Left lung (tissue), 4 donors: ENCODE measurements at regions not wholly inside any gene's neighbourhood (a gene's known extent, or its start where the extent isn't known, plus 50 kb on each side); places are given as distances from the start of the nearest gene placed in this dataset.

Experiments used
- ATAC-seq: fragments of 200-7000 bp; cut with Tn5 transposase; one replicate; pipeline ENCODE4 v1.9.1; 2020; ENCODE audit warnings: moderate library complexity
- DNase-seq, 4 donors: peaks; one replicate each; pipeline ENCODE4 v3.0.0-alpha.2; 2013 to 2020
- H3K27ac ChIP-seq, 2 donors: fragments of 200-600 bp; sonication (generic) in 1 of 2; one replicate each; pipeline versions ENCODE4 v1.5.0 to v1.8.0; 2020 to 2021
- H3K27me3 ChIP-seq, 2 donors: fragments of 200-600 bp; sonication (generic) in 1 of 2; one replicate each; pipeline versions ENCODE4 v1.5.0 to v1.8.0; 2020 to 2021
- H3K36me3 ChIP-seq, 2 donors: fragments of 200-600 bp; sonication (generic) in 1 of 2; one replicate each; pipeline versions ENCODE4 v1.5.0 to v1.8.0; 2020 to 2021
- H3K4me1 ChIP-seq, 2 donors: fragments of 200-600 bp; one replicate each; pipeline ENCODE4 v1.8.0; 2021
- H3K4me3 ChIP-seq, 2 donors: fragments of 200-600 bp; sonication (generic) in 1 of 2; one replicate each; pipeline versions ENCODE4 v1.5.0 to v1.8.0; 2020 to 2021; ENCODE audit warnings: mild to moderate bottlenecking in 1 of 2
- H3K9me3 ChIP-seq, 2 donors: fragments of 200-600 bp; sonication (generic) in 1 of 2; one replicate each; pipeline versions ENCODE4 v1.5.0 to v1.8.0; 2020 to 2021
- CTCF ChIP-seq, 2 donors: fragments of 200-600 bp; sonication (generic) in 1 of 2; IDR thresholded peaks; one replicate each; pipeline versions ENCODE4 v1.5.0 to v1.8.0; 2021; ENCODE audit warnings: antibody characterized with exemption in 2 of 2
- intact Hi-C, 2 donors: fragments of 100-400 bp; cut with DNase I; formaldehyde crosslinking; loops; one replicate each; pipeline versions ENCODE4 v1.11.2 to v1.14.2; 2022
- donor health status: DM: no; HTN: yes; CAD: no.
- donor health status: DM: no; HTN: no; CAD: no.

GRCh38 chr17:13753771-13754170 is 152.0 kb upstream of the HS3ST3A1 start:
- ATAC-seq = no peak
- TF ChIP-seq CTCF (IDR thresholded peaks at IDR 0.05) = no peak
- no peaks in the 10 kb centered on the region for H3K36me3 ChIP-seq
- intact Hi-C loops = no loop called here
- no peak for DNase-seq
- no peaks in the 10 kb centered on the region for H3K27me3 ChIP-seq
- no peak overlapping the region for H3K27ac ChIP-seq
- no peaks in the 10 kb centered on the region for H3K9me3 ChIP-seq
- no peaks in the 10 kb centered on the region for H3K4me1 ChIP-seq
- H3K4me3 ChIP-seq = no peak overlapping the region

GRCh38 chr17:13755851-13756250 is 154.1 kb upstream of the HS3ST3A1 start:
- Histone ChIP-seq H3K9me3 (no peaks in the 10 kb centered on the region), H3K36me3 (no peaks in the 10 kb centered on the region), H3K27me3 (no peaks in the 10 kb centered on the region), H3K4me3 (no peak overlapping the region), H3K4me1 (no peaks in the 10 kb centered on the region), H3K27ac (no peak overlapping the region)
- no peak for ATAC-seq
- no peak for TF ChIP-seq CTCF (IDR thresholded peaks at IDR 0.05)
- DNase-seq = no peak
- intact Hi-C loops = no loop called here

GRCh38 chr17:13756763-13757162 is 155.0 kb upstream of the HS3ST3A1 start:
- H3K4me1 ChIP-seq = no peaks in the 10 kb centered on the region
- H3K27ac ChIP-seq = no peak overlapping the region
- intact Hi-C loops = no loop called here
- ATAC-seq (no peak), DNase-seq (no peak)
- H3K27me3 ChIP-seq = no peaks in the 10 kb centered on the region
- H3K36me3 ChIP-seq = no peaks in the 10 kb centered on the region
- H3K9me3 ChIP-seq = no peaks in the 10 kb centered on the region
- no peak overlapping the region for H3K4me3 ChIP-seq
- TF ChIP-seq CTCF (IDR thresholded peaks at IDR 0.05) = no peak

GRCh38 chr17:13757871-13758270 is 156.1 kb upstream of the HS3ST3A1 start:
- intact Hi-C loops = no loop called here
- DNase-seq = no peak
- no peak for ATAC-seq

GRCh38 chr17:13759518-13760335 is 158.0 kb upstream of the HS3ST3A1 start:
- DNase-seq (no peak), ATAC-seq (no peak)
- no peaks in the 10 kb centered on the region for H3K4me1 ChIP-seq
- H3K4me3 ChIP-seq = no peak overlapping the region
- no peaks in the 10 kb centered on the region for H3K36me3 ChIP-seq
- H3K27me3 ChIP-seq = peaks cover 0 to 5% of the 10 kb centered on the region in 2 donors
- no peak overlapping the region for H3K27ac ChIP-seq
- TF ChIP-seq CTCF (IDR thresholded peaks at IDR 0.05) = no peak
- intact Hi-C loops = no loop called here
- H3K9me3 ChIP-seq = no peaks in the 10 kb centered on the region

More at GRCh38 chr17:13757871-13758270, 156.1 kb upstream of the HS3ST3A1 start:
- no peak overlapping the region for H3K4me3 ChIP-seq
- H3K27ac ChIP-seq = no peak overlapping the region
- no peaks in the 10 kb centered on the region for H3K9me3 ChIP-seq
- H3K27me3 ChIP-seq = no peaks in the 10 kb centered on the region
- no peaks in the 10 kb centered on the region for H3K4me1 ChIP-seq
- H3K36me3 ChIP-seq = no peaks in the 10 kb centered on the region
- no peak for TF ChIP-seq CTCF (IDR thresholded peaks at IDR 0.05)
